ENCODE measurements at regions not wholly inside any gene's neighbourhood (a gene's known extent, or its start where the extent isn't known, plus 50 kb on each side); places are given as distances from the start of the nearest gene placed in this dataset.

DNA sequence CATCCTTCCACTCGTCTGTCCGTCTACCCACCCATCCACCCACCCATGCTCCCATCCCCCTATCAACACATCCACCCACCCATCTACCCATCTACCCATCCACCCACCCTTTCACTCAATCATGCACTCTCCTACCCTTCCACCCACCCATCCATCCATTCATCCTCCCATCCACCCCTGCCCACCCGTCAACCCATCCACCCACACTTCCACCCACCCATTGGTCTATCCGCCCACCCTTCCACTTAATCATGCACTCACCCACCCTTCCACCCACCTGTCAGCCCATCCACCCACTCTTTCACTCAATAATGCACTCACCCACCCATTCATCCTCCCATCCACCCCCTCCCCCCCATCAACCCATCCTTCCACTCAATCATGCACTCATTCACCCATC lies 250.0 kb upstream of the EEF2KMT start:
- intact Hi-C loops (cut with micrococcal nuclease): no loop called here
- no peak overlapping the region for H3K4me3 Mint-ChIP-seq
- TF ChIP-seq, protein P1, sequence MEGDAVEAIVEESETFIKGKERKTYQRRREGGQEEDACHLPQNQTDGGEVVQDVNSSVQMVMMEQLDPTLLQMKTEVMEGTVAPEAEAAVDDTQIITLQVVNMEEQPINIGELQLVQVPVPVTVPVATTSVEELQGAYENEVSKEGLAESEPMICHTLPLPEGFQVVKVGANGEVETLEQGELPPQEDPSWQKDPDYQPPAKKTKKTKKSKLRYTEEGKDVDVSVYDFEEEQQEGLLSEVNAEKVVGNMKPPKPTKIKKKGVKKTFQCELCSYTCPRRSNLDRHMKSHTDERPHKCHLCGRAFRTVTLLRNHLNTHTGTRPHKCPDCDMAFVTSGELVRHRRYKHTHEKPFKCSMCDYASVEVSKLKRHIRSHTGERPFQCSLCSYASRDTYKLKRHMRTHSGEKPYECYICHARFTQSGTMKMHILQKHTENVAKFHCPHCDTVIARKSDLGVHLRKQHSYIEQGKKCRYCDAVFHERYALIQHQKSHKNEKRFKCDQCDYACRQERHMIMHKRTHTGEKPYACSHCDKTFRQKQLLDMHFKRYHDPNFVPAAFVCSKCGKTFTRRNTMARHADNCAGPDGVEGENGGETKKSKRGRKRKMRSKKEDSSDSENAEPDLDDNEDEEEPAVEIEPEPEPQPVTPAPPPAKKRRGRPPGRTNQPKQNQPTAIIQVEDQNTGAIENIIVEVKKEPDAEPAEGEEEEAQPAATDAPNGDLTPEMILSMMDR (IDR thresholded peaks at IDR 0.05): no peak
- no peaks in the 10 kb centered on the region for H3K36me3 Mint-ChIP-seq (ENCODE audit: low read depth)
- H3K9me3 Mint-ChIP-seq: peaks cover 2% of the 10 kb centered on the region
- H3K4me1 Mint-ChIP-seq (ENCODE audit: low read depth): no peaks in the 10 kb centered on the region
- ChIA-PET POLR2A (no interaction called here), CTCF (interaction anchor here (1.4 kb wide), 1 partner anchor 16 kb away, joined by 3 read pairs; no protein-coding TSS in a partner anchor)
- no peak for ATAC-seq
- peaks cover 4% of the 10 kb centered on the region for H3K27me3 Mint-ChIP-seq
- no peak overlapping the region for H3K27ac Mint-ChIP-seq
- no peak for DNase-seq

DNA sequence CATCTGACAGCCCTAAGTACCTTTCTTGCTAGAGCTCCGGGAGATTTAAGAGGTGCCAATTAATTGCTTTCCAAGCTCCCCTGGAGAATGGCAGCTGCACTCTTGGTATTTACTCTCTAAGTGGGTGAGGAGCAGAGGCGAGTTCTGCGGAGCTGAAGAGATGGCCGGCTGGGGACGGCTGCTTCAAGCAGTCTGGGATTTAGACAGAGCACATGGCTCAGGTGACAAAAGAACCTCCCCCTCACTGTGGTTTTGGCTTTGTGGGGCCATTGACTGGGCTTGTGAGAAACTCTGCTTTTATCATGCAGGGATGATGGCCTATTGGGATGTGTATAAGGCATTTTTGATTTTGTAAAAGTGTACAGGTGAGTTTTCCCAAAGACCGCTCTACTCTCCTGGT lies 239.3 kb upstream of the EEF2KMT start:
- intact Hi-C loops (cut with micrococcal nuclease): no loop called here
- H3K4me3 Mint-ChIP-seq: no peak overlapping the region
- H3K36me3 Mint-ChIP-seq (ENCODE audit: low read depth): no peaks in the 10 kb centered on the region
- POLR2A ChIA-PET: no interaction called here
- H3K4me1 Mint-ChIP-seq (ENCODE audit: low read depth): no peaks in the 10 kb centered on the region
- CTCF ChIA-PET: no interaction called here
- H3K27ac Mint-ChIP-seq: no peak overlapping the region
- H3K9me3 Mint-ChIP-seq: no peaks in the 10 kb centered on the region
- TF ChIP-seq, protein P1 (IDR thresholded peaks at IDR 0.05): no peak
- no peak for DNase-seq
- no peak for ATAC-seq
- H3K27me3 Mint-ChIP-seq: peaks cover 5% of the 10 kb centered on the region

DNA sequence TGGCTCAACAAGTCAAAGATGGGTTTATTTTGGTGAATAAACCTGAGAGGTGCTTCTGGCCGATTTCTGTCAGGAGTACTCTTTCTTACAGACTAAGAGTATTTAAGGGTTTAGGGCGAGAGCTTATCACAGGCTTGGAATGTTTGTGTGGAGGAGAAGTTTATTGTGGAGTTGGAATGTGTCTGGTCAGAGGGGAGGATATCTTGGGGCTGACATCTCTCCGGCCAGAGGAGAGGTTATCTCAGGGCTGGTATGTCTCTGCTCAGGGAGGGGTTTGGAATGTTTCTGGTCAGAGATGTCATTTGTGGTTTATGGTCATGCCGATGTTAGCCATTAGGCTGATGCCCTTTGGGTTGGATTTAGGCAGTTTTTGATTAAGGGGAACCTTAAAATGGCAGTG lies 236.4 kb upstream of the EEF2KMT start:
- CTCF ChIA-PET: no interaction called here
- POLR2A ChIA-PET: no interaction called here
- TF ChIP-seq, protein P1 (IDR thresholded peaks at IDR 0.05): no peak
- Mint-ChIP-seq H3K4me3 (no peak overlapping the region), H3K27ac (no peak overlapping the region), H3K36me3 (ENCODE audit: low read depth) (no peaks in the 10 kb centered on the region), H3K4me1 (ENCODE audit: low read depth) (no peaks in the 10 kb centered on the region), H3K27me3 (peaks cover 3% of the 10 kb centered on the region), H3K9me3 (peaks cover 4% of the 10 kb centered on the region)
- no peak for ATAC-seq
- DNase-seq: no peak
- intact Hi-C loops (cut with micrococcal nuclease): no loop called here

DNA sequence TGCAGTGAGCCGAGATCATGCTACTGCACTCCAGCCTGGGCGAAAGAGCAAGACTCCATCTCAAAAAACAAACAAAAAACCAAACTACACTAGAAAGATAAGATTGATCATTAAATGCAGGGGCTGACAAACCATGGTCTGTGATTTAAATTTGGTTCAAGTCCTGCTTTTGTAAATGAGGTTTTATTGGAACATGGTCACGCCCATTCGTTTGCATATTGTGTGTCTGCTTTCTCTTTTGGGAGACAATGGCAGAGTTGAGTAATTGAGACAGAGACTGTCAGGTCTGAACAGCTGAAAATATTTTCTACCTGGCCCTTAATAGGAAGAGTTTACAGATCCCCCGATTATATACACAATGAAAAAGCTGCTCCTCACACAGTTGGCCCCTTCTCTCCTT lies 235.5 kb upstream of the EEF2KMT start:
- ChIA-PET CTCF (no interaction called here), POLR2A (no interaction called here)
- H3K9me3 Mint-ChIP-seq: peaks cover 4% of the 10 kb centered on the region
- no peaks in the 10 kb centered on the region for H3K36me3 Mint-ChIP-seq (ENCODE audit: low read depth)
- H3K27me3 Mint-ChIP-seq: peaks cover 1% of the 10 kb centered on the region
- TF ChIP-seq, protein P1 (IDR thresholded peaks at IDR 0.05): no peak
- H3K4me1 Mint-ChIP-seq (ENCODE audit: low read depth): no peaks in the 10 kb centered on the region
- ATAC-seq (no peak), DNase-seq (no peak)
- no peak overlapping the region for H3K4me3 Mint-ChIP-seq
- intact Hi-C loops (cut with micrococcal nuclease): no loop called here
- no peak overlapping the region for H3K27ac Mint-ChIP-seq

DNA sequence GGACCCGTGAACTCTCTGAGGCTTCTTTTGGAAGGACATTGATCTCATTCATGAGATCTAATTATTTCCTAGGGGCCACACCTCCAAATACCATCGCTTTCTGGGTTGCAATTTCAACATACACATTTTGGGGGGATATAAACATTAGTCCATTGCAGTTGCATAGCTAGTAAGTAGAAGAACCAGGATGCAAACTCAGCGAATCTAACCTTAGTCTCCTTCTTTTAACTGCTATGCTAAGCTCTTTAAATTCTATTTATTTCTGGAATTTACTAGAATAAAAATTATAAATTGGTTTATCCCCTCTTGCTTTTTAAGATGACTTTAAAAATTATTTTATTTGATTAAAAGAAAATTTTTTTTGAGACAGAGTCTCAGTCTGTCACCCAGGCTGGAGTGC lies 232.5 kb upstream of the EEF2KMT start:
- Mint-ChIP-seq H3K36me3 (ENCODE audit: low read depth) (no peaks in the 10 kb centered on the region), H3K27ac (no peak overlapping the region), H3K4me3 (no peak overlapping the region), H3K9me3 (peaks cover 4% of the 10 kb centered on the region), H3K27me3 (no peaks in the 10 kb centered on the region), H3K4me1 (ENCODE audit: low read depth) (no peaks in the 10 kb centered on the region)
- DNase-seq (no peak), ATAC-seq (no peak)
- ChIA-PET CTCF (no interaction called here), POLR2A (no interaction called here)
- TF ChIP-seq, protein P1 (IDR thresholded peaks at IDR 0.05): no peak
- intact Hi-C loops (cut with micrococcal nuclease): no loop called here

Data from activated CD8-positive, alpha-beta T cell treated with anti-CD3 and anti-CD28 coated beads for 36 hours (primary cell).